Right lobe of liver (tissue), 4 donors: ENCODE measurements at regions not wholly inside any gene's neighbourhood (a gene's known extent, or its start where the extent isn't known, plus 50 kb on each side); places are given as distances from the start of the nearest gene placed in this dataset.

Source experiments
- POLR2A ChIP-seq: fragments of 450-650 bp; IDR thresholded peaks from one replicate; pipeline ENCODE4 v1.6.1; 2017; ENCODE audit warnings: antibody characterized with exemption, mild to moderate bottlenecking
- TF ChIP-seq, protein P1 (sequence below), 4 donors: fragments of 200-600 bp in 3 of 4; fragments of 450-650 bp in 1 of 4; IDR thresholded peaks; one replicate each; pipeline versions ENCODE4 v1.5.1 to v1.8.0; 2016 to 2022; ENCODE audit warnings: antibody characterized with exemption in 4 of 4, mild to moderate bottlenecking in 2 of 4
- donor health status: DM: no; HTN: no; CAD: no.
- donor health status: DM: no; HTN: no; CAD: no.
- donor health status: DM: no; HTN: yes; CAD: no.

DNA sequence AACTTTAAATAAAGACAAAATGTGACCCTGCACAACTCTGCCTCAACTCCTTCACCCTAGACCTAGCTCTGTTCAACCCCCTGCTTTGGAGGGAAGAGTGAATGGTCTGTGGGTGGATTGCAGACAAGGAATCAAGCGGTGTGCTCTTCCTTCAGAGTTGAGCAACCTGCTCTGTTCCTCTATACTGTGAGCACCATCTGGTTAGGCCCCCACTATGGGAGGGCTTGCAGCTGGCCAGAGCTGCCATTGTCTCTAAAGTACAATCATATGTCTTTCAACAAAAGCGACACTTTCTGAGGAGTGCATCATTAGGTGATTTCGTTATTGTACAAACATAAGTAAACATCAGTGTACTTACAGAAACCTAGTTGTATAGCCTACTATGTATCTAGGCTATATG, 406.1 kb upstream of the MARCKS start:
- TF ChIP-seq, protein P1, sequence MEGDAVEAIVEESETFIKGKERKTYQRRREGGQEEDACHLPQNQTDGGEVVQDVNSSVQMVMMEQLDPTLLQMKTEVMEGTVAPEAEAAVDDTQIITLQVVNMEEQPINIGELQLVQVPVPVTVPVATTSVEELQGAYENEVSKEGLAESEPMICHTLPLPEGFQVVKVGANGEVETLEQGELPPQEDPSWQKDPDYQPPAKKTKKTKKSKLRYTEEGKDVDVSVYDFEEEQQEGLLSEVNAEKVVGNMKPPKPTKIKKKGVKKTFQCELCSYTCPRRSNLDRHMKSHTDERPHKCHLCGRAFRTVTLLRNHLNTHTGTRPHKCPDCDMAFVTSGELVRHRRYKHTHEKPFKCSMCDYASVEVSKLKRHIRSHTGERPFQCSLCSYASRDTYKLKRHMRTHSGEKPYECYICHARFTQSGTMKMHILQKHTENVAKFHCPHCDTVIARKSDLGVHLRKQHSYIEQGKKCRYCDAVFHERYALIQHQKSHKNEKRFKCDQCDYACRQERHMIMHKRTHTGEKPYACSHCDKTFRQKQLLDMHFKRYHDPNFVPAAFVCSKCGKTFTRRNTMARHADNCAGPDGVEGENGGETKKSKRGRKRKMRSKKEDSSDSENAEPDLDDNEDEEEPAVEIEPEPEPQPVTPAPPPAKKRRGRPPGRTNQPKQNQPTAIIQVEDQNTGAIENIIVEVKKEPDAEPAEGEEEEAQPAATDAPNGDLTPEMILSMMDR (IDR thresholded peaks at IDR 0.05), result no peak
- TF ChIP-seq POLR2A, result no peak
